H9 (cell line): ENCODE measurements at regions not wholly inside any gene's neighbourhood (a gene's known extent, or its start where the extent isn't known, plus 50 kb on each side); places are given as distances from the start of the nearest gene placed in this dataset.

Experiments
- DNase-seq: peaks from one replicate; pipeline ENCODE4 v3.0.0-alpha.2; 2017
- H2AFZ ChIP-seq: one replicate; pipeline ENCODE4 v1.6.1; 2013; ENCODE audit warnings: mild to moderate bottlenecking, low read length, control low read depth, moderate library complexity
- H2AK5ac ChIP-seq: 2 replicates; pipeline ENCODE4 v1.6.1; 2013; ENCODE audit warnings: low read length, control low read depth, mixed read lengths; ENCODE audit not compliant: insufficient read length
- H2BK120ac ChIP-seq: one replicate; pipeline ENCODE4 v1.6.1; 2013; ENCODE audit warnings: low read depth, mild to moderate bottlenecking, low read length, control low read depth, inconsistent platforms; ENCODE audit not compliant: poor library complexity, severe bottlenecking
- H2BK12ac ChIP-seq: 2 replicates; pipeline ENCODE4 v1.6.1; 2013; ENCODE audit warnings: low read length, control low read depth, mixed read lengths, low read depth; ENCODE audit not compliant: insufficient read length
- H2BK15ac ChIP-seq: 2 replicates; pipeline ENCODE4 v1.6.1; 2013; ENCODE audit warnings: low read depth, low read length, control low read depth
- H2BK20ac ChIP-seq: one replicate; pipeline ENCODE4 v1.6.1; 2013; ENCODE audit warnings: low read depth, mild to moderate bottlenecking, low read length, control low read depth, inconsistent platforms; ENCODE audit not compliant: poor library complexity, severe bottlenecking
- H2BK5ac ChIP-seq: 2 replicates; pipeline ENCODE4 v1.6.1; 2013; ENCODE audit warnings: low read length, control low read depth, mixed read lengths; ENCODE audit not compliant: insufficient read length
- H3K14ac ChIP-seq: 2 replicates; pipeline ENCODE4 v1.6.1; 2013; ENCODE audit warnings: low read length, control low read depth; ENCODE audit not compliant: insufficient read depth
- H3K18ac ChIP-seq: 2 replicates; pipeline ENCODE4 v1.6.1; 2013; ENCODE audit warnings: low read depth, mild to moderate bottlenecking, mixed read lengths, low read length, control low read depth; ENCODE audit not compliant: insufficient read length
- H3K23ac ChIP-seq: 2 replicates; pipeline ENCODE4 v1.6.1; 2013; ENCODE audit warnings: low read length, control low read depth, mixed read lengths, low read depth; ENCODE audit not compliant: insufficient read length
- H3K23me2 ChIP-seq: 2 replicates; pipeline ENCODE4 v1.6.1; 2013; ENCODE audit warnings: low read depth, mild to moderate bottlenecking, mixed read lengths, low read length, control low read depth; ENCODE audit not compliant: insufficient read length, poor library complexity, severe bottlenecking
- H3K27ac ChIP-seq: 2 replicates; pipeline ENCODE4 v1.5.1; 2013; ENCODE audit warnings: low read length, control low read depth, mixed read lengths, low read depth; ENCODE audit not compliant: insufficient read length
- H3K27me3 ChIP-seq: 2 replicates; pipeline ENCODE4 v1.6.1; 2013; ENCODE audit warnings: low read length, control low read depth, inconsistent platforms; ENCODE audit not compliant: insufficient read depth
- H3K4ac ChIP-seq: 2 replicates; pipeline ENCODE4 v1.6.1; 2013; ENCODE audit warnings: low read depth, mild to moderate bottlenecking, control low read depth, inconsistent platforms, low read length, moderate library complexity
- H3K4me1 ChIP-seq: 2 replicates; pipeline ENCODE4 v1.6.1; 2013; ENCODE audit warnings: low read length, control low read depth, inconsistent platforms; ENCODE audit not compliant: insufficient read depth
- H3K4me2 ChIP-seq: 2 replicates; pipeline ENCODE4 v1.6.1; 2013; ENCODE audit warnings: low read length, control low read depth, mixed read lengths; ENCODE audit not compliant: insufficient read length, insufficient read depth
- H3K56ac ChIP-seq: 2 replicates; pipeline ENCODE4 v1.6.1; 2013; ENCODE audit warnings: low read depth, mild to moderate bottlenecking, mixed read lengths, low read length, control low read depth; ENCODE audit not compliant: insufficient read length
- H3K79me1 ChIP-seq: 2 replicates; pipeline ENCODE4 v1.6.1; 2013; ENCODE audit warnings: low read depth, mild to moderate bottlenecking, moderate library complexity, low read length, control low read depth, inconsistent platforms; ENCODE audit not compliant: insufficient read depth, poor library complexity, severe bottlenecking
- H3K79me2 ChIP-seq: 2 replicates; pipeline ENCODE4 v1.6.1; 2013; ENCODE audit warnings: low read length, control low read depth, inconsistent platforms; ENCODE audit not compliant: insufficient read depth
- H3K9ac ChIP-seq: 2 replicates; pipeline ENCODE4 v1.6.1; 2013; ENCODE audit warnings: low read length, control low read depth, mixed read lengths; ENCODE audit not compliant: insufficient read length; ENCODE audit errors: extremely low read depth
- H3K9me3 ChIP-seq: one replicate; pipeline ENCODE4 v1.6.1; 2013; ENCODE audit warnings: low read depth, low read length, inconsistent platforms; ENCODE audit not compliant: control insufficient read depth
- H3T11ph ChIP-seq: one replicate; pipeline ENCODE4 v1.6.1; 2013; ENCODE audit warnings: mild to moderate bottlenecking, low read length, control low read depth, inconsistent platforms
- H4K20me1 ChIP-seq: one replicate; pipeline ENCODE4 v1.6.1; 2013; ENCODE audit not compliant: control insufficient read depth, insufficient read length, insufficient read depth
- H4K5ac ChIP-seq: 2 replicates; pipeline ENCODE4 v1.6.1; 2013; ENCODE audit warnings: low read depth, mild to moderate bottlenecking, mixed read lengths, low read length, control low read depth; ENCODE audit not compliant: insufficient read length
- H4K8ac ChIP-seq: replicated peaks from 2 replicates; pipeline ENCODE4 v1.6.1; 2013; ENCODE audit warnings: low read length, control low read depth, mixed read lengths, low read depth; ENCODE audit not compliant: insufficient read length
- H4K91ac ChIP-seq: 2 replicates; pipeline ENCODE4 v1.6.1; 2013; ENCODE audit warnings: low read depth, mild to moderate bottlenecking, moderate library complexity, mixed read lengths, low read length, control low read depth; ENCODE audit not compliant: insufficient read length
- H3K27ac Mint-ChIP-seq, 3 experiments: 2 replicates in 2 of 3; 3 replicates in 1 of 3; pipeline ENCODE4 v1.8.0; 2020 to 2021; ENCODE audit warnings: mixed read lengths in 3 of 3, mild to moderate bottlenecking in 1 of 3, moderate library complexity in 1 of 3
- H3K27me3 Mint-ChIP-seq: 2 replicates; pipeline ENCODE4 v1.8.0; 2021; ENCODE audit warnings: low read depth, mild to moderate bottlenecking, moderate library complexity, mixed read lengths
- H3K36me3 Mint-ChIP-seq, 3 experiments: 2 replicates in 2 of 3; 3 replicates in 1 of 3; pipeline ENCODE4 v1.8.0; 2020 to 2021; ENCODE audit warnings: low read depth in 3 of 3, mixed read lengths in 3 of 3; ENCODE audit not compliant: insufficient read depth in 1 of 3
- H3K4me1 Mint-ChIP-seq, 2 experiments: 2 replicates each; pipeline ENCODE4 v1.8.0; 2020; ENCODE audit warnings: mixed read lengths in 2 of 2
- H3K4me3 Mint-ChIP-seq, 2 experiments: 2 replicates in 1 of 2; 3 replicates in 1 of 2; pipeline ENCODE4 v1.8.0; 2020 to 2021; ENCODE audit warnings: mild to moderate bottlenecking in 2 of 2, mixed read lengths in 2 of 2, moderate library complexity in 1 of 2
- H3K9me3 Mint-ChIP-seq, 2 experiments: 2 replicates in 1 of 2; 3 replicates in 1 of 2; pipeline ENCODE4 v1.8.0; 2020; ENCODE audit warnings: mild to moderate bottlenecking in 2 of 2, mixed read lengths in 2 of 2, moderate library complexity in 1 of 2
- WGBS: extraction: QIAGEN DNeasy Blood & Tissue Kit; methylation state at CpG from one replicate; pipeline ENCODE4 v1.1.7; 2013; ENCODE audit warnings: missing lambda C conversion rate, low lambda C conversion rate, mixed read lengths; ENCODE audit not compliant: insufficient read length; ENCODE audit errors: extremely low coverage; 5-methylcytosine and 5-hydroxymethylcytosine counted together
- TF ChIP-seq, protein P1 (sequence below): fragments of 200-600 bp; sonication (generic); conservative IDR thresholded peaks from 3 replicates; pipeline ENCODE4 v1.8.0; 2021; ENCODE audit warnings: antibody characterized with exemption, mild to moderate bottlenecking

DNA sequence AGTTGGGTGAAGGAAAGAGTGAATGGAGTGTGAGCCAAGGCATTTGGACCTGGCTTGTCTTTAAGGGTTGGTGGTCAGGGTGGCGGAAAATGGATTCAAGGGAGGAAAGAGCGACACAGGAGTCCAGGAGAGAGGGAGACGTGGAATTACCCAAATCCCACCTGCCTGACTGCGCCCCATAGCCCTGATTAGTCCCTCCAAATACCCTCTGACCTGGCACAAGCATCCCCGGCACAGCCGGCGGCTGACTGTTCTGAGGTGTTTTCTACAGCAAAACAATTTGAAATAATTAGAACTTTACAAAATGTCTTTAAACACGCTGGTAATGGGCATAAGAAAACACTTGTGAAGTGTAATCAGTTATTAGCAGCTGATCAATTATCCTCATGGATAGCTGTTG, 175.8 kb downstream of the PHETA1 start:
- Histone ChIP-seq H3K4me1 (no peaks in the 10 kb centered on the region), H4K8ac (no peak overlapping the region), H2BK120ac (no peak overlapping the region), H2AFZ (no peak overlapping the region), H3K23ac (no peak overlapping the region), H3K56ac (no peak overlapping the region), H4K5ac (no peak overlapping the region), H3K4me2 (no peak overlapping the region), H3K79me2 (no peaks in the 10 kb centered on the region), H3K14ac (no peak overlapping the region), H3K27ac (no peak overlapping the region), H3K4ac (no peak overlapping the region), H3K23me2 (no peaks in the 10 kb centered on the region), H3K27me3 (no peaks in the 10 kb centered on the region), H2BK15ac (no peak overlapping the region), H2BK5ac (no peak overlapping the region), H2BK12ac (no peak overlapping the region), H2AK5ac (no peak overlapping the region), H2BK20ac (no peak overlapping the region), H4K91ac (no peak overlapping the region), H3K9me3 (no peaks in the 10 kb centered on the region), H3K79me1 (no peaks in the 10 kb centered on the region), H3T11ph (no peak overlapping the region), H3K18ac (no peak overlapping the region), H3K9ac (no peak overlapping the region), H4K20me1 (no peaks in the 10 kb centered on the region)
- no peak overlapping the region for H3K4me3 Mint-ChIP-seq
- WGBS = no CpG with 5 or more reads among the region's 8 CpGs
- H3K27me3 Mint-ChIP-seq = peaks cover 2% of the 10 kb centered on the region
- H3K27ac Mint-ChIP-seq = peak overlapping the region in 2 of 3 experiments; percentile 73 to 91; a peak in 4 of 7 replicates
- peaks cover 24 to 34% of the 10 kb centered on the region in 2 experiments for H3K4me1 Mint-ChIP-seq
- TF ChIP-seq, protein P1, sequence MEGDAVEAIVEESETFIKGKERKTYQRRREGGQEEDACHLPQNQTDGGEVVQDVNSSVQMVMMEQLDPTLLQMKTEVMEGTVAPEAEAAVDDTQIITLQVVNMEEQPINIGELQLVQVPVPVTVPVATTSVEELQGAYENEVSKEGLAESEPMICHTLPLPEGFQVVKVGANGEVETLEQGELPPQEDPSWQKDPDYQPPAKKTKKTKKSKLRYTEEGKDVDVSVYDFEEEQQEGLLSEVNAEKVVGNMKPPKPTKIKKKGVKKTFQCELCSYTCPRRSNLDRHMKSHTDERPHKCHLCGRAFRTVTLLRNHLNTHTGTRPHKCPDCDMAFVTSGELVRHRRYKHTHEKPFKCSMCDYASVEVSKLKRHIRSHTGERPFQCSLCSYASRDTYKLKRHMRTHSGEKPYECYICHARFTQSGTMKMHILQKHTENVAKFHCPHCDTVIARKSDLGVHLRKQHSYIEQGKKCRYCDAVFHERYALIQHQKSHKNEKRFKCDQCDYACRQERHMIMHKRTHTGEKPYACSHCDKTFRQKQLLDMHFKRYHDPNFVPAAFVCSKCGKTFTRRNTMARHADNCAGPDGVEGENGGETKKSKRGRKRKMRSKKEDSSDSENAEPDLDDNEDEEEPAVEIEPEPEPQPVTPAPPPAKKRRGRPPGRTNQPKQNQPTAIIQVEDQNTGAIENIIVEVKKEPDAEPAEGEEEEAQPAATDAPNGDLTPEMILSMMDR = no peak
- no peak for DNase-seq
- no peaks in the 10 kb centered on the region; a peak in 1 of 5 replicates for H3K9me3 Mint-ChIP-seq
- no peaks in the 10 kb centered on the region; a peak in 1 of 7 replicates for H3K36me3 Mint-ChIP-seq
